ENCODE measurements at regions not wholly inside any gene's neighbourhood (a gene's known extent, or its start where the extent isn't known, plus 50 kb on each side); places are given as distances from the start of the nearest gene placed in this dataset.

GRCh38 chr1:60622486-60622885 is 459.9 kb upstream of the NFIA start:
- TF ChIP-seq CTCF (IDR thresholded peaks at IDR 0.05; ENCODE audit: insufficient read depth, low read length, poor library complexity, severe bottlenecking) (no peak), EZH2phosphoT487 (conservative IDR thresholded peaks at IDR 0.05; ENCODE audit: low read length) (no peak)

All from SU-DHL-6 (cell line).